ENCODE measurements at regions not wholly inside any gene's neighbourhood (a gene's known extent, or its start where the extent isn't known, plus 50 kb on each side); places are given as distances from the start of the nearest gene placed in this dataset.

DNA sequence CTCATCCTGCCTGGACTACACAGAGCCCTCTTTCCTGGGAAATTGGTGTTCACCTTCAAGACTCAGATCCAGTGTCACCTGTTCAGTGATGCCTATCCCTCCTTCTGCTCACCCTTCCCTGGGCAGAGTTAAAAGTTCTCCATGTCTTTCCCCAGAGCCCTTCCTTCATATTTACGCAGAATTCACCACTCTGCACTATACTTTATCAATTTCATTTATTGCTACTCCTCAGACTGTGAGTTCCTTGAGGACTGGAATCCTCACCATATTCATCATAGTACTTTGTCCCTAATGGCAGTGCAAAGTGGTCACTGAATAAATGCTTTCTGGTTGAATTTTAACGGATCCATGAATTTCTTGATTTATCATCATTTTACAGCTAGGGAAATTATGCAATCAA, 300.0 kb downstream of the CHRM3 start (continued):
- TF ChIP-seq EP300 (IDR thresholded peaks at IDR 0.05; ENCODE audit: low read length) (no peak), TRIM24 (IDR thresholded peaks at IDR 0.05) (no peak), TCF7L2 (IDR thresholded peaks at IDR 0.05; ENCODE audit: low read depth, low read length) (no peak), RBM17 (IDR thresholded peaks at IDR 0.05; ENCODE audit: borderline replicate concordance, low read depth, low read length) (no peak), EHMT2 (IDR thresholded peaks at IDR 0.05) (no peak), FIP1L1 (IDR thresholded peaks at IDR 0.05; ENCODE audit: low read depth, low read length, poor library complexity, severe bottlenecking) (no peak), CBX8 (IDR thresholded peaks at IDR 0.05; ENCODE audit: borderline replicate concordance, extremely low read depth, low read depth, low read length, poor library complexity, severe bottlenecking) (no peak), SRSF3 (IDR thresholded peaks at IDR 0.05; ENCODE audit: insufficient read depth, low read length) (no peak)
- TF ChIP-seq, protein P1, sequence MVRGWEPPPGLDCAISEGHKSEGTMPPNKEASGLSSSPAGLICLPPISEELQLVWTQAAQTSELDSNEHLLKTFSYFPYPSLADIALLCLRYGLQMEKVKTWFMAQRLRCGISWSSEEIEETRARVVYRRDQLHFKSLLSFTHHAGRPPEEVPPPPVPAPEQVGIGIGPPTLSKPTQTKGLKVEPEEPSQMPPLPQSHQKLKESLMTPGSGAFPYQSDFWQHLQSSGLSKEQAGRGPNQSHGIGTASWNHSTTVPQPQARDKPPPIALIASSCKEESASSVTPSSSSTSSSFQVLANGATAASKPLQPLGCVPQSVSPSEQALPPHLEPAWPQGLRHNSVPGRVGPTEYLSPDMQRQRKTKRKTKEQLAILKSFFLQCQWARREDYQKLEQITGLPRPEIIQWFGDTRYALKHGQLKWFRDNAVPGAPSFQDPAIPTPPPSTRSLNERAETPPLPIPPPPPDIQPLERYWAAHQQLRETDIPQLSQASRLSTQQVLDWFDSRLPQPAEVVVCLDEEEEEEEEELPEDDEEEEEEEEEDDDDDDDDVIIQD (CRISPR knock-in tag; IDR thresholded peaks at IDR 0.05), result no peak

DNA sequence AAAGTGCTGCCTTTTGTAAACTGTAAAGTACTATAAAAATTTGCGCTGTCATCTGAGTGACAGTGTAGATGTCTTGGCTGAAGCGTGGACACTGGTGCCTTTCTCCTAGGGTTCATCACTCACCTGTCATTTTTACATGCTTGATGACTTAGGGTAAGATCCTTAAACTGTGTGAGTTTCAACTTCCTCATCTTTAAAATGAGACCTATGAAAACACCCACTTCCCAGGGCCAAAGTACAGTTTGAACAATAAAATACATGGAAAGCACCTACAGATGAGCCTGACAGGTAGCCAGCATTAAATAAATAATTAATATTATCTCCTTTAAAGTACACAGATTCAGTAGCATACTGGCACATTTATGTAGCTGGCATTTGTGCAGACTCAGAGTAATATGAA, 309.9 kb downstream of the CHRM3 start:
- no peak for DNase-seq (ENCODE audit: extremely low read depth in 1 of 4, low spot score in 3 of 4)
- Histone ChIP-seq H3K27ac (ENCODE audit: extremely low read depth, low read depth, low read length) (no peak overlapping the region), H2AFZ (ENCODE audit: low read depth, low read length) (no peak overlapping the region), H3K9me1 (ENCODE audit: control insufficient read depth, insufficient read depth, low read length) (no peaks in the 10 kb centered on the region), H3K4me3 (no peak overlapping the region), H3K27me3 (ENCODE audit: control insufficient read depth in 2 of 2, insufficient read depth in 2 of 2, low read length in 2 of 2) (no peaks in the 10 kb centered on the region), H4K20me1 (replicated peaks; ENCODE audit: control insufficient read depth, insufficient read depth, low read length) (no peaks in the 10 kb centered on the region), H3K79me2 (ENCODE audit: control insufficient read depth, insufficient read depth, low read length) (no peaks in the 10 kb centered on the region), H3K9ac (ENCODE audit: insufficient read depth in 1 of 2, low read depth in 2 of 2, low read length in 2 of 2) (no peak overlapping the region), H3K36me3 (ENCODE audit: control insufficient read depth, insufficient read depth, low read length) (no peaks in the 10 kb centered on the region), H3K9me3 (replicated peaks; ENCODE audit: control insufficient read depth, insufficient read depth, low read depth, low read length) (no peaks in the 10 kb centered on the region; the same call in 1 of the 2 replicates), H3K4me2 (ENCODE audit: insufficient read depth, low read length) (no peak overlapping the region), H3K4me1 (replicated peaks in 1 of 2; ENCODE audit: control insufficient read depth in 2 of 2, insufficient read depth in 2 of 2, low read length in 2 of 2) (no peaks in the 10 kb centered on the region)
- intact Hi-C loops (cut with micrococcal nuclease), result no loop called here
- FAIRE-seq, result no peak
- ChIA-PET POLR2A (no interaction called here), CTCF (ENCODE audit: low intra/inter-chr PET ratio) (no interaction called here)
- in situ Hi-C loops (cut with MboI), result no loop called here
- WGBS (ENCODE audit: insufficient coverage, low coverage, missing lambda C conversion rate), result 3% methylated on average over 2 of the region's 2 CpGs
- no peak for ATAC-seq
- TF ChIP-seq, protein P2, sequence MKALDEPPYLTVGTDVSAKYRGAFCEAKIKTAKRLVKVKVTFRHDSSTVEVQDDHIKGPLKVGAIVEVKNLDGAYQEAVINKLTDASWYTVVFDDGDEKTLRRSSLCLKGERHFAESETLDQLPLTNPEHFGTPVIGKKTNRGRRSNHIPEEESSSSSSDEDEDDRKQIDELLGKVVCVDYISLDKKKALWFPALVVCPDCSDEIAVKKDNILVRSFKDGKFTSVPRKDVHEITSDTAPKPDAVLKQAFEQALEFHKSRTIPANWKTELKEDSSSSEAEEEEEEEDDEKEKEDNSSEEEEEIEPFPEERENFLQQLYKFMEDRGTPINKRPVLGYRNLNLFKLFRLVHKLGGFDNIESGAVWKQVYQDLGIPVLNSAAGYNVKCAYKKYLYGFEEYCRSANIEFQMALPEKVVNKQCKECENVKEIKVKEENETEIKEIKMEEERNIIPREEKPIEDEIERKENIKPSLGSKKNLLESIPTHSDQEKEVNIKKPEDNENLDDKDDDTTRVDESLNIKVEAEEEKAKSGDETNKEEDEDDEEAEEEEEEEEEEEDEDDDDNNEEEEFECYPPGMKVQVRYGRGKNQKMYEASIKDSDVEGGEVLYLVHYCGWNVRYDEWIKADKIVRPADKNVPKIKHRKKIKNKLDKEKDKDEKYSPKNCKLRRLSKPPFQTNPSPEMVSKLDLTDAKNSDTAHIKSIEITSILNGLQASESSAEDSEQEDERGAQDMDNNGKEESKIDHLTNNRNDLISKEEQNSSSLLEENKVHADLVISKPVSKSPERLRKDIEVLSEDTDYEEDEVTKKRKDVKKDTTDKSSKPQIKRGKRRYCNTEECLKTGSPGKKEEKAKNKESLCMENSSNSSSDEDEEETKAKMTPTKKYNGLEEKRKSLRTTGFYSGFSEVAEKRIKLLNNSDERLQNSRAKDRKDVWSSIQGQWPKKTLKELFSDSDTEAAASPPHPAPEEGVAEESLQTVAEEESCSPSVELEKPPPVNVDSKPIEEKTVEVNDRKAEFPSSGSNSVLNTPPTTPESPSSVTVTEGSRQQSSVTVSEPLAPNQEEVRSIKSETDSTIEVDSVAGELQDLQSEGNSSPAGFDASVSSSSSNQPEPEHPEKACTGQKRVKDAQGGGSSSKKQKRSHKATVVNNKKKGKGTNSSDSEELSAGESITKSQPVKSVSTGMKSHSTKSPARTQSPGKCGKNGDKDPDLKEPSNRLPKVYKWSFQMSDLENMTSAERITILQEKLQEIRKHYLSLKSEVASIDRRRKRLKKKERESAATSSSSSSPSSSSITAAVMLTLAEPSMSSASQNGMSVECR (CRISPR knock-in tag; IDR thresholded peaks at IDR 0.05), result no peak
- no TSS peak for BruUV-seq (replicated peaks)

Measured in K562 (cell line).